ENCODE measurements at regions not wholly inside any gene's neighbourhood (a gene's known extent, or its start where the extent isn't known, plus 50 kb on each side); places are given as distances from the start of the nearest gene placed in this dataset.

DNA sequence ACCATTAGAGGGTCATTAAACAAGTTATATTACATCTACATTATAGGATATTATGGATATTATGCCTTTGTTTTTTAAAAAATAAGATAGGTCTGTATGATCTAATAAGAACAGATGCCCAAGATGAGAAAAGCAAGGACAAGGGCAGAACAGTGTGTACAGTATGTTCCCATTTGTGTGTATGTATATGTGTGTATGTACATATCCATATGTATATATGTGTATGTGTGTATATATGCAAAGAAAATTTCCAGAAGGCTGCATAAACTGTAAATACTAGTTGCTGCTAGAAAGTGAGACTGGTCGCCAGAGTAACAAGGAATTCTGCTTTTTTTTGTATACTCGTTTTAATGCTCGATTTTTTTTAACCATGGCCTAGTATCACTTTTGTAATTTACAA, 58.1 kb upstream of the GLIS3 start:
- TF ChIP-seq EZH2 (conservative IDR thresholded peaks at IDR 0.05; ENCODE audit: low read depth, low read length) (no peak), POLR2AphosphoS5 (IDR thresholded peaks at IDR 0.05; ENCODE audit: low read depth, low read length) (no peak), HNF4G (IDR thresholded peaks at IDR 0.05; ENCODE audit: borderline replicate concordance, low read depth, low read length) (no peak), HNF4G (CRISPR knock-in tag; IDR thresholded peaks at IDR 0.05; ENCODE audit: borderline replicate concordance, low read depth) (no peak), MAX (IDR thresholded peaks at IDR 0.05) (no peak), E2F1 (CRISPR knock-in tag; IDR thresholded peaks at IDR 0.05) (no peak), ZZZ3 (CRISPR knock-in tag; IDR thresholded peaks at IDR 0.05; ENCODE audit: borderline replicate concordance) (no peak), PHF20 (CRISPR knock-in tag; IDR thresholded peaks at IDR 0.05) (no peak), MZF1 (CRISPR knock-in tag; IDR thresholded peaks at IDR 0.05; ENCODE audit: borderline replicate concordance) (no peak), KDM5B (CRISPR knock-in tag; IDR thresholded peaks at IDR 0.05; ENCODE audit: borderline replicate concordance) (no peak), TCF7L2 (IDR thresholded peaks at IDR 0.05; ENCODE audit: low read depth, low read length) (no peak), SUZ12 (IDR thresholded peaks at IDR 0.05; ENCODE audit: low read depth, low read length) (no peak), POLR2A (IDR thresholded peaks at IDR 0.05; ENCODE audit: insufficient read depth in 1 of 2, low read depth in 2 of 2, low read length in 2 of 2) (no peak)
- TF ChIP-seq, protein P1, sequence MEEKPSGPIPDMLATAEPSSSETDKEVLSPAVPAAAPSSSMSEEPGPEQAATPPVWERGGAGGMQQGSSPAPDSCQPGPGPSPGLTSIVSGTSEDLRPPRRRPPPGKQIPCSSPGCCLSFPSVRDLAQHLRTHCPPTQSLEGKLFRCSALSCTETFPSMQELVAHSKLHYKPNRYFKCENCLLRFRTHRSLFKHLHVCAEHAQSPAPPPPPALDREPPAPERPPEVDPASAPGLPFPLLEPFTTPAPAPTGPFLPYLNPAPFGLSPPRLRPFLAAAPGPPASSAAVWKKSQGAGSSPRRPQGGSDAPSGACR (CRISPR knock-in tag; IDR thresholded peaks at IDR 0.05) = no peak

All from HepG2 (cell line).